ENCODE measurements at regions not wholly inside any gene's neighbourhood (a gene's known extent, or its start where the extent isn't known, plus 50 kb on each side); places are given as distances from the start of the nearest gene placed in this dataset.

DNA sequence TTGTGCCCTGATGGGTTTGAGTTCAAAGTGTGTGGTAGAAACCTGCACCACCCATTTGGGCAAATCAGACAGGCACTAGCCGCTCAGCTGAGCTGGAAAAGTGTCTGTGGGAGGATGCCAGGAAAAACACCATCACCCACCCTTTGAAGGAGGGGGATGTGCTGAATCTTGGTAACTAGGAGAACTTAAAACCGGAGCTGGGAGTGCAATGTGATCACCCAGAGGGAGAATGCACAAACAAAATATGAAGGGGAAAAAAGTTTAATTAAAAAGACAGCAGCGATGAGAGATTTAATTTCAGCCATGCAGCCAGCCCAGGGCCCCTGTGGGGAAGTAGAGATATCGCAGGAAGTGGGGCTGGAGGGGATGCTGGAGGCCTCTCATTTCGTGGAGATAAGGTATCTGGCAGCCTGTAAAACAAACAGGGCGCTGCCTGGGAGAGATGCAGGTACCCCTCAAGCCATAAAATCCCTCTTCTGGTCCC, 86.8 kb upstream of the BCAR3 start:
- TF ChIP-seq POLR2A (IDR thresholded peaks at IDR 0.05) (no peak), CTCF (IDR thresholded peaks at IDR 0.05) (no peak)

All from testis (tissue), 2 donors.